Duodenal mucosa (tissue), 2 donors: ENCODE measurements at regions not wholly inside any gene's neighbourhood (a gene's known extent, or its start where the extent isn't known, plus 50 kb on each side); places are given as distances from the start of the nearest gene placed in this dataset.

Source experiments
- H3K27ac ChIP-seq: one replicate; pipeline ENCODE4 v1.7.0; 2013; ENCODE audit warnings: low read depth, low read length
- H3K27me3 ChIP-seq, 2 donors: one replicate each; pipeline ENCODE4 v1.7.0; 2013; ENCODE audit warnings: low read length in 2 of 2, control low read depth in 1 of 2; ENCODE audit not compliant: insufficient read depth in 2 of 2, control insufficient read depth in 1 of 2
- H3K36me3 ChIP-seq, 2 donors: one replicate each; pipeline ENCODE4 v1.7.0; 2013; ENCODE audit warnings: low read length in 2 of 2, control low read depth in 1 of 2; ENCODE audit not compliant: insufficient read depth in 2 of 2, control insufficient read depth in 1 of 2
- H3K4me1 ChIP-seq, 2 donors: one replicate each; pipeline ENCODE4 v1.7.0; 2013; ENCODE audit warnings: low read length in 2 of 2, control low read depth in 1 of 2; ENCODE audit not compliant: insufficient read depth in 2 of 2, control insufficient read depth in 1 of 2
- H3K4me3 ChIP-seq, 2 donors: one replicate each; pipeline ENCODE4 v1.7.0; 2013; ENCODE audit warnings: low read length in 2 of 2, low read depth in 1 of 2
- H3K9ac ChIP-seq, 2 donors: one replicate each; pipeline ENCODE4 v1.7.0; 2013; ENCODE audit warnings: low read length in 2 of 2, low read depth in 1 of 2
- H3K9me3 ChIP-seq, 2 donors: one replicate each; pipeline ENCODE4 v1.7.0; 2013; ENCODE audit warnings: low read length in 2 of 2, control low read depth in 1 of 2; ENCODE audit not compliant: control insufficient read depth in 1 of 2

GRCh38 chr11:95542868-95543551 is 246.6 kb downstream of the FAM76B start:
- Histone ChIP-seq H3K4me1 (no peaks in the 10 kb centered on the region), H3K27me3 (no peaks in the 10 kb centered on the region), H3K4me3 (no peak overlapping the region), H3K9ac (no peak overlapping the region), H3K9me3 (no peaks in the 10 kb centered on the region), H3K36me3 (no peaks in the 10 kb centered on the region), H3K27ac (no peak overlapping the region)

GRCh38 chr11:95541715-95542114 is 247.9 kb downstream of the FAM76B start:
- Histone ChIP-seq H3K9me3 (no peaks in the 10 kb centered on the region), H3K36me3 (no peaks in the 10 kb centered on the region), H3K4me3 (no peak overlapping the region), H3K27ac (no peak overlapping the region), H3K4me1 (no peaks in the 10 kb centered on the region), H3K27me3 (no peaks in the 10 kb centered on the region), H3K9ac (no peak overlapping the region)

GRCh38 chr11:95536047-95536690 is 253.4 kb downstream of the FAM76B start:
- H3K4me1 ChIP-seq: no peaks in the 10 kb centered on the region
- no peak overlapping the region for H3K4me3 ChIP-seq
- no peaks in the 10 kb centered on the region for H3K9me3 ChIP-seq
- no peak overlapping the region for H3K27ac ChIP-seq
- H3K36me3 ChIP-seq: no peaks in the 10 kb centered on the region
- no peaks in the 10 kb centered on the region for H3K27me3 ChIP-seq
- H3K9ac ChIP-seq: no peak overlapping the region

- H3K36me3 ChIP-seq: no peaks in the 10 kb centered on the region
- H3K4me1 ChIP-seq: no peaks in the 10 kb centered on the region
- H3K9me3 ChIP-seq: no peaks in the 10 kb centered on the region
- H3K4me3 ChIP-seq: no peak overlapping the region
- no peaks in the 10 kb centered on the region for H3K27me3 ChIP-seq
- no peak overlapping the region for H3K27ac ChIP-seq
- H3K9ac ChIP-seq: no peak overlapping the region
Measured at GRCh38 chr11:95534809-95535208, 254.8 kb downstream of the FAM76B start.

- no peaks in the 10 kb centered on the region for H3K4me1 ChIP-seq
- no peaks in the 10 kb centered on the region for H3K9me3 ChIP-seq
- H3K27me3 ChIP-seq: no peaks in the 10 kb centered on the region
- H3K27ac ChIP-seq: no peak overlapping the region
- no peak overlapping the region for H3K4me3 ChIP-seq
- H3K9ac ChIP-seq: no peak overlapping the region
- no peaks in the 10 kb centered on the region for H3K36me3 ChIP-seq
Measured at GRCh38 chr11:95534226-95534625, 255.4 kb downstream of the FAM76B start.

GRCh38 chr11:95531116-95531515 is 258.5 kb downstream of the FAM76B start:
- H3K36me3 ChIP-seq: no peaks in the 10 kb centered on the region
- no peak overlapping the region for H3K27ac ChIP-seq
- H3K4me3 ChIP-seq: no peak overlapping the region
- H3K27me3 ChIP-seq: no peaks in the 10 kb centered on the region
- no peaks in the 10 kb centered on the region for H3K9me3 ChIP-seq
- H3K4me1 ChIP-seq: no peaks in the 10 kb centered on the region
- H3K9ac ChIP-seq: no peak overlapping the region

- Histone ChIP-seq H3K4me3 (no peak overlapping the region), H3K36me3 (no peaks in the 10 kb centered on the region), H3K4me1 (no peaks in the 10 kb centered on the region), H3K27me3 (no peaks in the 10 kb centered on the region), H3K9ac (no peak overlapping the region), H3K9me3 (no peaks in the 10 kb centered on the region), H3K27ac (no peak overlapping the region)
Measured at GRCh38 chr11:95524314-95525036, 265.1 kb downstream of the FAM76B start.

GRCh38 chr11:95522874-95523273 is 266.7 kb downstream of the FAM76B start:
- no peaks in the 10 kb centered on the region for H3K36me3 ChIP-seq
- H3K27ac ChIP-seq: no peak overlapping the region
- H3K4me3 ChIP-seq: no peak overlapping the region
- H3K27me3 ChIP-seq: no peaks in the 10 kb centered on the region
- H3K4me1 ChIP-seq: no peaks in the 10 kb centered on the region
- no peaks in the 10 kb centered on the region for H3K9me3 ChIP-seq
- H3K9ac ChIP-seq: no peak overlapping the region

- Histone ChIP-seq H3K27ac (no peak overlapping the region), H3K36me3 (no peaks in the 10 kb centered on the region), H3K4me1 (no peaks in the 10 kb centered on the region), H3K9ac (no peak overlapping the region), H3K9me3 (no peaks in the 10 kb centered on the region), H3K4me3 (no peak overlapping the region), H3K27me3 (no peaks in the 10 kb centered on the region)
Measured at GRCh38 chr11:95521862-95522261, 267.7 kb downstream of the FAM76B start.

- Histone ChIP-seq H3K27ac (no peak overlapping the region), H3K36me3 (no peaks in the 10 kb centered on the region), H3K9ac (no peak overlapping the region), H3K4me3 (no peak overlapping the region), H3K9me3 (no peaks in the 10 kb centered on the region), H3K27me3 (no peaks in the 10 kb centered on the region), H3K4me1 (no peaks in the 10 kb centered on the region)
Measured at GRCh38 chr11:95521133-95521542, 268.4 kb downstream of the FAM76B start.
